Peyer's patch (tissue), 4 donors: ENCODE measurements at regions not wholly inside any gene's neighbourhood (a gene's known extent, or its start where the extent isn't known, plus 50 kb on each side); places are given as distances from the start of the nearest gene placed in this dataset.

Experiments
- CTCF ChIP-seq, 6 experiments: fragments of 450-650 bp in 4 of 6; fragments of 200-600 bp in 2 of 6; sonication (generic) in 1 of 6; IDR thresholded peaks; one replicate each; pipeline ENCODE4 v1.5.1; 2017 to 2019; ENCODE audit warnings: antibody characterized with exemption in 6 of 6, mild to moderate bottlenecking in 3 of 6, moderate library complexity in 1 of 6
- POLR2A ChIP-seq, 2 donors: fragments of 450-650 bp; IDR thresholded peaks; one replicate each; pipeline ENCODE4 v1.5.1; 2017; ENCODE audit warnings: antibody characterized with exemption in 2 of 2, mild to moderate bottlenecking in 2 of 2, moderate library complexity in 2 of 2

GRCh38 chr6:66423047-66423446 lies 716.0 kb upstream of the EYS start:
- TF ChIP-seq CTCF (IDR thresholded peaks at IDR 0.05) (no peak), POLR2A (IDR thresholded peaks at IDR 0.05) (no peak)
